ENCODE measurements at regions not wholly inside any gene's neighbourhood (a gene's known extent, or its start where the extent isn't known, plus 50 kb on each side); places are given as distances from the start of the nearest gene placed in this dataset.
"Not testable (repeated sequence)": the region's sequence is repeated elsewhere in the genome, so short reads cannot be mapped to it uniquely, and the experiment has no call there.

- not testable (repeated sequence) for H3K27ac ChIP-seq; DNase-seq (ENCODE audit: low read depth, low spot score)
These were observed 142.1 kb upstream of the BEND6 start for GRCh38 chr6:56812851-56813250.

- H3K27ac ChIP-seq = peak overlapping the region; percentile 66
- no peak for DNase-seq (ENCODE audit: low read depth, low spot score)
These were observed 146.0 kb upstream of the BEND6 start for GRCh38 chr6:56808871-56809359.

- no peak for DNase-seq (ENCODE audit: low read depth, low spot score)
These were observed 146.9 kb upstream of the BEND6 start for GRCh38 chr6:56807989-56808337.

GRCh38 chr6:56807326-56807988, 147.4 kb upstream of the BEND6 start:
- no peak for DNase-seq (ENCODE audit: low read depth, low spot score)
- H3K27ac ChIP-seq = peak overlapping the region; percentile 66

More at GRCh38 chr6:56807989-56808337, 146.9 kb upstream of the BEND6 start:
- H3K27ac ChIP-seq = peak overlapping the region; percentile 66

- no peak for DNase-seq (ENCODE audit: low read depth, low spot score)
- H3K27ac ChIP-seq = no peak overlapping the region
These were observed 148.5 kb upstream of the BEND6 start for GRCh38 chr6:56806368-56806767.

- DNase-seq (ENCODE audit: low read depth, low spot score) = no peak
- peak overlapping the region; percentile 7 for H3K27ac ChIP-seq
These were observed 149.9 kb upstream of the BEND6 start for GRCh38 chr6:56804996-56805395.

- no peak overlapping the region for H3K27ac ChIP-seq
- no peak for DNase-seq (ENCODE audit: low read depth, low spot score)
These were observed 151.3 kb upstream of the BEND6 start for GRCh38 chr6:56803594-56803993.

GRCh38 chr6:56802584-56802983, 152.3 kb upstream of the BEND6 start:
- H3K27ac ChIP-seq = no peak overlapping the region
- DNase-seq (ENCODE audit: low read depth, low spot score) = no peak

- no peak for DNase-seq (ENCODE audit: low read depth, low spot score)
- no peak overlapping the region for H3K27ac ChIP-seq
These were observed 154.9 kb upstream of the BEND6 start for GRCh38 chr6:56799989-56800388.

- H3K27ac ChIP-seq = no peak overlapping the region
- DNase-seq (ENCODE audit: low read depth, low spot score) = no peak
These were observed 155.5 kb upstream of the DST start for GRCh38 chr6:56798163-56798562.

GRCh38 chr6:56796196-56796532, 153.5 kb upstream of the DST start:
- no peak for DNase-seq (ENCODE audit: low read depth, low spot score)

GRCh38 chr6:56795466-56796195, 152.9 kb upstream of the DST start:
- no peak overlapping the region for H3K27ac ChIP-seq
- DNase-seq (ENCODE audit: low read depth, low spot score) = no peak

More at GRCh38 chr6:56796196-56796532, 153.5 kb upstream of the DST start:
- no peak overlapping the region for H3K27ac ChIP-seq

- no peak overlapping the region for H3K27ac ChIP-seq
These were observed 151.7 kb upstream of the DST start for GRCh38 chr6:56794421-56794820.

GRCh38 chr6:56793938-56794337, 151.2 kb upstream of the DST start:
- H3K27ac ChIP-seq = no peak overlapping the region
- no peak for DNase-seq (ENCODE audit: low read depth, low spot score)

More at GRCh38 chr6:56794421-56794820, 151.7 kb upstream of the DST start:
- no peak for DNase-seq (ENCODE audit: low read depth, low spot score)

- DNase-seq (ENCODE audit: low read depth, low spot score) = no peak
- peak overlapping the region; percentile 57 for H3K27ac ChIP-seq
These were observed 147.7 kb upstream of the DST start for GRCh38 chr6:56790414-56790813.

GRCh38 chr6:56789879-56790278, 147.2 kb upstream of the DST start:
- DNase-seq (ENCODE audit: low read depth, low spot score) = no peak
- peak overlapping the region; percentile 57 for H3K27ac ChIP-seq

- DNase-seq (ENCODE audit: low read depth, low spot score) = no peak
- H3K27ac ChIP-seq = peak overlapping the region; percentile 57
These were observed 146.7 kb upstream of the DST start for GRCh38 chr6:56789342-56789741.

- no peak for DNase-seq (ENCODE audit: low read depth, low spot score)
- H3K27ac ChIP-seq = no peak overlapping the region
These were observed 144.5 kb upstream of the DST start for GRCh38 chr6:56787209-56787608.

- no peak for DNase-seq (ENCODE audit: low read depth, low spot score)
- no peak overlapping the region for H3K27ac ChIP-seq
These were observed 143.6 kb upstream of the DST start for GRCh38 chr6:56786256-56786655.

GRCh38 chr6:56785536-56785935, 142.8 kb upstream of the DST start:
- not testable (repeated sequence) for DNase-seq (ENCODE audit: low read depth, low spot score)

GRCh38 chr6:56780109-56780508, 137.4 kb upstream of the DST start:
- not testable (repeated sequence) for H3K27ac ChIP-seq; DNase-seq (ENCODE audit: low read depth, low spot score)

More at GRCh38 chr6:56785536-56785935, 142.8 kb upstream of the DST start:
- H3K27ac ChIP-seq = not testable (repeated sequence)

GRCh38 chr6:56778503-56778902, 135.8 kb upstream of the DST start:
- not testable (repeated sequence) for DNase-seq (ENCODE audit: low read depth, low spot score); H3K27ac ChIP-seq

Measured in epithelial cell of prostate (primary cell).